NCI-H146 treated with DMSO at 0.1 percent for 48 hours (cell line): ENCODE measurements at regions not wholly inside any gene's neighbourhood (a gene's known extent, or its start where the extent isn't known, plus 50 kb on each side); places are given as distances from the start of the nearest gene placed in this dataset.
"Not testable (repeated sequence)": the region's sequence is repeated elsewhere in the genome, so short reads cannot be mapped to it uniquely, and the experiment has no call there.

Experiments
- DNase-seq: peaks from one replicate; lab custom pipeline; 2025; ENCODE audit not compliant: unreplicated experiment; lab: John Stamatoyannopoulos, UW

- DNase-seq, result no peak
These were observed 610.6 kb upstream of the PRR20A start for GRCh38 chr13:56530096-56530495.

- DNase-seq, result not testable (repeated sequence)
These were observed 592.8 kb upstream of the PRR20A start for GRCh38 chr13:56547921-56548320.

GRCh38 chr13:56558698-56559320, 581.9 kb upstream of the PRR20A start:
- no peak for DNase-seq

DNA sequence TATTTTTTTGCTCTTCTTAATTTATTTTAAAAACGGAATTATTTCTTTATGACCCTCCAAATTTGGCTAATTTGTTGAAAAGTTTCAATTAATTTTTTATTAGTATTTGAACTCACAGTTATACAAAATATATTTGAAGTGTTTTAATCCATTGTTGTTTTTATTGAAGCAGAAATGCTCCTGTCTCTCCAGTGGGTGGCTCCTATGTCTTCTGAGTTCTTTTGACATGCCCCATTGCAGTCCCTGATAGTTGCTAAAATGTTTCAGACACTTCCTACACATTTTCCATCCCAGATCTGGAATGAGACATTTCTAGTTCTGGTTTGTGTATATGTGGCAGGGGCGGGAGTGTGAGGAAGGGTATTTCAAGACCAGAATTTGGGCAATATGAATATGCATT, 579.4 kb upstream of the PRR20A start:
- DNase-seq, result no peak

DNA sequence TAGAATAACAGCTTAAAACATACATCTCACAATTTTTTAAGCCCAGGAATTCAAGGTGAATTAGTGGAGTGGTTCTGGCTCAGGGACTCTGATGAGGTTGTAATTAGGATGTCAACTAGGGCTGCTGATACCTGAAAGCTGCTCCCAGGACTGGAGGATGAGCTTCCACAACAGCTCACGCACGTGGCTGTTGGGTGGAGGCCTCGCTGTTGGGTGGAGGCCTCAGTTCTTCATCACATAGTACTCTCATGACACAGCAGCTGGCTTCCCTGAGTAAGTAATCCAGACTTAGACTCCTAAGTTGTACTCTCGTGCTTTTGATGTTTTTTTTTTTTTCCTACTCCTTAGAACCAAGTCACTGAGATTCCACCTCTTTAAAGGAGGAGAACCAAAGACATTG, 577.1 kb upstream of the PRR20A start:
- no peak for DNase-seq

DNA sequence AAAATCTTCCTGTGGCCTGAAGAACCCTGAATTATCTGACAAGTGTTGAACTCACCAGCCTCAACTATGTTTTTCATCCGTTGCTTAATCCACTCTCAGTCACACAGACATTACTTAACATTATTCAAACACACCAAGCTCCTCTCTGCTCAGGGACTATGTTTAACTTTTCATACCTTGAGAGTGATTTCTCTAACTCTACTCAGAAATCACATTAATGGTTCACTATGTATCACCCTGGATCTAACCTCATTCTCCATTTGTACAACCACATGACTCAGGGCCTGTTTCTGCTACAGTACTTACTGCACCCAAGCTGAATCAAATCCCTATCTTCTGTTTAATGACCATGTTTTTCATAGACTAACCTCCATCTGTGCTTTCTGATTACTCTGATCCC, 553.7 kb upstream of the PRR20A start:
- no peak for DNase-seq

- no peak for DNase-seq
These were observed 525.1 kb upstream of the PRR20A start for GRCh38 chr13:56615572-56615971.

GRCh38 chr13:56622840-56623239, 517.9 kb upstream of the PRR20A start:
- no peak for DNase-seq

- DNase-seq, result not testable (repeated sequence)
These were observed 511.8 kb upstream of the PRR20A start for GRCh38 chr13:56628886-56629285.

GRCh38 chr13:56631060-56631459, 509.7 kb upstream of the PRR20A start:
- not testable (repeated sequence) for DNase-seq

DNA sequence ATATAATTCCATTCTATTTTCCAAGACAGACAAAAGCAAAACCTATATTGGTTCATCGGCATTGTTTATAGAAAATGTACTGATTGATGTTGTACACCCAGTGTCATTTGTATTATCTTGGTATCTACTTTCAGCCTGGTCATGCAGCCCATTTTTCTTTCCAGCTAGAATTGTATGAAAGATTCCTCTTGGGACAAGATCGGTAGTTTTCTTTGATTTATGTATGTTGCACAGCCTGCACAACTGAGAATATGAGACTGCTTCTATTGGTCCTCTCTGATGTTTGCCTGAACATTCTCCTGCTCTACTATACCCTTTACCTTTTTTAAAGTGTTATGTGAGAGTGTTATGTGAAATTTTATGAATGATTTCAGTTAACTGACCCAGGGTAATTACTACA, 487.7 kb upstream of the PRR20A start:
- no peak for DNase-seq

DNA sequence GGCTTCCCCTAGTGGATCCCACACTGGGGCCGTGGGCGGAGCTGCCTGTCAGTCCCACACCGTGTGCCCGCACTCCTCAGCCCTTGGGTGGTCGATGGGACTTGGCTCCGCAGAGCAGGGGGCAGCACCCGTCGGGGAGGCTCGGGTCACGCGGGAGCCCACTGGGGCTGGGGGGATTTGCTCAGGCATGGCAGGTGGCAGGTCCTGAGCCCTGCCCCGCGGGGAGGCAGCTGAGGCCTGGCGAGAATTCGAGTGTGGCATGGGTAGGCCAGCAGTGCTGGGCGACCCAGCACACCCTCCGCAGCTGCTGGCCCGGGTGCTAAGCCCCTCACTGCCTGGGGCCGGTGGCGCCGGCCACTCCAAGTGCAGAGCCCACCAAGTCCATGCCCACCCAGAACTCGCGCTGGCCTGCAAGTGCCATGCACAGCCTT, 481.7 kb upstream of the PRR20A start:
- DNase-seq, result no peak

DNA sequence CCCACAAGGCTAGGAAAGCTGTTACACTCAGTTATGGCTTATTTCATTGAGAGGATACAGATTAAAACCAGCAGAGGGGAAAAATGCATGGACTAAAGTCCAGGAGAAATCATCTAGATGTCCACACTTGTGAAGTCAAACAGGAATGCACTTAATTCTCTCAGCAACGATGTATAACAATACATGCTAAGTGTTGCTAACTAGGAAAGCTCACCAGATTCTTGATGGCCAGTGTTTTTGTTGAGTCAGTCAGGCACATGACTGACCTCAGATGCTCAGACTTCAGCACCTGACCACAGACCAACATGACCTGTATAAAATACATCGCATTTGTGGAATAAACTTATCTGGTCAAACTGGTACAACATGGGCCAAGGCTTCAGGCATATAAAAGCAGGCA, 470.2 kb upstream of the PRR20A start:
- no peak for DNase-seq

GRCh38 chr13:56681404-56681803, 459.3 kb upstream of the PRR20A start:
- DNase-seq, result no peak

DNA sequence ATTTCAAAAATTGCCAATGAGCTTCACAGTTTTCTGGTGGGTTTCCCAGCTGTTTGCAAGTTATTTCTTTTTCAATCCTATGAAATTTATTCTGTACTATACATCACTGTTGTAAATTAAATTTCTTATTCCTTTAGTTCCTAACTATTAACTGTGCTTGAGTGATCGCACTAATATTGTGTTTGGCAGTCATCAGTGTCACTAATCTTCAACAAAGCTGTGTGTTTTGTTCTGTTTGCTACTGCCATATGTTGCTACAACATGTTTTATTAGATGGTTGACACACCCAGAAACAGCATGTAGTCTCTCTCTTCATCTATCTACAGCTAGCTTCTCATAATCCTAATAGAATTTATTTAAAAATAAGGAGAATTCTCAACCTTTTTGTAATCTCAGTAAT, 453.6 kb upstream of the PRR20A start:
- no peak for DNase-seq

GRCh38 chr13:56697011-56697410, 443.7 kb upstream of the PRR20A start:
- DNase-seq, result no peak

DNA sequence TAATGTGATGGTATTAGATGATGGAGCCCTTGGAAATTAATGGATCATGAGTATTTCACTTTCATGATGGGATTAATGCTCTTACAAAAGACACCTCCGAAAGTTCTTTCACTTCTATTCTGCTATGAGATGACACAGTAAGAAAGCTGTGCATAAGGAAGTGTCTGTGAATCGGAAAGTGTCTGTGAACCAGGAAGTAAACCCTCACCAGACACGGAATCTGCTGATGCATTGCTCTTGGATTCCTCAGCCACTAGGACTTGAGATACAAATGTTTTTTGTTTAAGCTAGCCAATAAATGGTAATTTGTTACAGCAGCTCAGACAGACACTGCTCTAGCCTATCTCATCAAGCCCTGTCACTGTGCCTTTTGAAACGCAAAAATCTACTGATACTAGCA, 440.4 kb upstream of the PRR20A start:
- DNase-seq, result no peak

GRCh38 chr13:56706485-56706884, 434.2 kb upstream of the PRR20A start:
- DNase-seq, result peak; percentile 13

DNA sequence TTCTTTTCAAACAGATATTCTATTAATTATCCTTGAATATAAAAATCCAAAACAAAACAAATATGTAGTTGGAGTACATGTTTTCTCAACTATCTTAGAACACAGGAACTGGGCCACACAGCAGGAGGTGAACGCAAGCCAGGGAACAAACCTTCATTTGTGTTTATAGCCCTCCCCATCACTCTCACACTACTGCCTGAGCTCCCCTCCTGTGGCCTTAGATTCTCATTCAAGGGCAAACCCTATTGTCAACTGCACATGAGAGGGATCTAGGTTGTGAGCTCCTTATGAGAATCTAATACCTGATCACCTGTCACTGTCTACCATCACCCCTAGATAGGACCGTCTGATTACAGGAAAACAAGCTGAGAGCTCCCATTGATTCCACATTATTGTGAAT, 427.1 kb upstream of the PRR20A start:
- DNase-seq, result no peak

DNA sequence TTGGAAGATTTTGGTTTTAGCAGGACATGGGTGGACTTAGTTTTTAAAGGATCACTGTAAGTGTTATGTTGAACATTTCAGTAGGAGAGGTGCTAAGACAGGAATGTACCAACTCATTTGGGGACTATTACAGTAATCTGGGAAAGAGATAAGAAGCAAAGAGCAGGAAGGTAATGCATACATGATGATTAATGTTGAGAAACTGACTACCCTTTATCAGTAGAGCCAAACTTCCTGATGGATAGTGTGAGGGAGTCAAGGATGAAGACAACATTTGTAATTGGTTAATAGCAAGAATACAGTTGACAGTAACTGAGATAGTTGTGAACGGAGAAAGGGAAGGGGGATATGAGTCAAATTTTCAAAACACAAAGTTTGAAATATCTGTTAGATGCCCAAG, 421.9 kb upstream of the PRR20A start:
- DNase-seq, result no peak

GRCh38 chr13:56720841-56721240, 419.9 kb upstream of the PRR20A start:
- DNase-seq, result no peak

GRCh38 chr13:56735537-56735942, 405.2 kb upstream of the PRR20A start:
- DNase-seq, result no peak

DNA sequence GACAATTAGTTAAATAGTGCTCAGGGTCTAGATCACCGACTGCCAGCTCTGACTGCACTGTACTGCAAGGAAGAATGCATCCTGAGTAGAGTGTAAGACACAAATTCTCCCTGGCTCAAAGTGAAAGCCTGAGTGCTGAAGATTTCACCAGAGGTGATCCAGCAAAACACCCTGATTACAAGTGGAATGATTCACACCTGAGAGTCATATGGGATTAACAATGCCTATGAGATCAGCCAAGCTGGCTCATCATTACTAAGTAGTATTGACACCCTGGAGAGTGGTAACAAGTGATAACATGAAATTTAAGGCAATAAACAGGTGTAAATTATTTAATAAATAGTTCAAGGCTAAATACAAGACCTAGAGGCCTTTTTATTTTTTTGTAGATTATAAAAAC, 403.8 kb upstream of the PRR20A start:
- no peak for DNase-seq

DNA sequence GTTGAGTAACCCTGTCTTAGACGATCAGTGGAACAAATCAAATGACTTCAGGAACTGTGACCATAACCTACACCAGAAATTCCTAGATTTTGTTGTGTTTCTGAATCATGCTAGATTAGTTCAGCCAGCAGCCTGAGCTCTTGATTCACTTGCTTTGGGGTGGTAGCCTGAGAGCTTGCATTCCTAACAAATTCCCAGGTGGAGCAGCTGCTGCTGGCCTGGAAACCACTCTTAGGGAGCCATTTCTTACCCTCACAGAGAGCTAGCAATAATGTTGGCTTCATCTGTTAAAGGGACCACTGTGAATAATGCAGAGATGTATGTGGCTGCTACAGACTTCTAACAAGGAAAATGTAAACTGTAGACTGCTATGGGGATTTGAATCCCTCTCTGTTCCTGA, 388.1 kb upstream of the PRR20A start:
- DNase-seq, result no peak
